CD4-positive, alpha-beta T cell (primary cell): ENCODE measurements at regions not wholly inside any gene's neighbourhood (a gene's known extent, or its start where the extent isn't known, plus 50 kb on each side); places are given as distances from the start of the nearest gene placed in this dataset.
"Not testable (repeated sequence)": the region's sequence is repeated elsewhere in the genome, so short reads cannot be mapped to it uniquely, and the experiment has no call there.

ENCODE experiments used
- ATAC-seq: fragments of 200-7000 bp; cut with Tn5 transposase; one replicate; pipeline ENCODE4 v1.10.0; 2022; ENCODE audit warnings: mild to moderate bottlenecking; ENCODE audit not compliant: poor library complexity
- CTCF ChIA-PET: fragments of 350-600 bp; sonication (Branson Sonifier 250); formaldehyde crosslinking; loops from one replicate; lab custom pipeline; 2021; ENCODE audit warnings: antibody characterized with exemption, inconsistent platforms; lab: Charles Lee
- POLR2A ChIA-PET: fragments of 350-600 bp; sonication (Branson Sonifier 250); formaldehyde crosslinking; loops from one replicate; lab custom pipeline; 2021; ENCODE audit warnings: antibody characterized with exemption, inconsistent platforms; lab: Charles Lee
- DNase-seq, 14 experiments: peaks; one replicate each; pipeline ENCODE4 v3.0.0-alpha.2; 2013 to 2020; ENCODE audit warnings: mixed read lengths in 2 of 14
- H3K27ac ChIP-seq, 2 donors: one replicate each; pipeline versions ENCODE4 v1.5.1 to v1.7.0; 2013; ENCODE audit warnings: low read length in 2 of 2, low read depth in 1 of 2, mild to moderate bottlenecking in 1 of 2
- H3K27me3 ChIP-seq, 2 experiments: 1 replicate in 1 of 2; 2 replicates in 1 of 2; pipeline versions ENCODE4 v1.6.1 to v1.7.0; 2013; ENCODE audit warnings: low read length in 2 of 2, control low read depth in 1 of 2, mild to moderate bottlenecking in 1 of 2, moderate library complexity in 1 of 2; ENCODE audit not compliant: insufficient read depth in 2 of 2, control insufficient read depth in 1 of 2
- H3K36me3 ChIP-seq: one replicate; pipeline ENCODE4 v1.6.1; 2013; ENCODE audit warnings: low read length, control low read depth; ENCODE audit not compliant: insufficient read depth
- H3K4me1 ChIP-seq: one replicate; pipeline ENCODE4 v1.6.1; 2013; ENCODE audit warnings: low read length, control low read depth; ENCODE audit not compliant: insufficient read depth
- H3K4me3 ChIP-seq: one replicate; pipeline ENCODE4 v1.5.1; 2013; ENCODE audit warnings: mild to moderate bottlenecking, low read length, moderate library complexity
- H3K9me3 ChIP-seq, 2 experiments: 1 replicate in 1 of 2; 2 replicates in 1 of 2; pipeline versions ENCODE4 v1.6.1 to v1.7.0; 2013; ENCODE audit warnings: low read length in 2 of 2, mild to moderate bottlenecking in 2 of 2, control low read depth in 1 of 2, moderate library complexity in 1 of 2; ENCODE audit not compliant: control insufficient read depth in 1 of 2, insufficient read depth in 1 of 2
- H3K27ac Mint-ChIP-seq: one replicate; pipeline ENCODE4 v1.8.0; 2020; ENCODE audit warnings: mixed read lengths
- H3K27me3 Mint-ChIP-seq: one replicate; pipeline ENCODE4 v1.8.0; 2021; ENCODE audit warnings: mixed read lengths
- H3K36me3 Mint-ChIP-seq: one replicate; pipeline ENCODE4 v1.8.0; 2021; ENCODE audit warnings: low read depth, mixed read lengths
- H3K4me1 Mint-ChIP-seq: one replicate; pipeline ENCODE4 v1.8.0; 2021; ENCODE audit warnings: low read depth, mixed read lengths
- H3K4me3 Mint-ChIP-seq: one replicate; pipeline ENCODE4 v1.8.0; 2020; ENCODE audit warnings: mild to moderate bottlenecking, mixed read lengths
- H3K9me3 Mint-ChIP-seq: one replicate; pipeline ENCODE4 v1.8.0; 2020; ENCODE audit warnings: mixed read lengths
- intact Hi-C, 2 experiments: fragments of 100-400 bp; cut with DNase I in 1 of 2; cut with micrococcal nuclease in 1 of 2; formaldehyde crosslinking; loops; one replicate each; pipeline versions ENCODE4 v1.15.1 to v1.9.0; 2023 to 2025; cut with DNase I, micrococcal nuclease
- TF ChIP-seq, protein P1 (sequence below): fragments of 200-600 bp; IDR thresholded peaks from one replicate; pipeline ENCODE4 v1.8.0; 2022; ENCODE audit warnings: antibody characterized with exemption, mild to moderate bottlenecking

DNA sequence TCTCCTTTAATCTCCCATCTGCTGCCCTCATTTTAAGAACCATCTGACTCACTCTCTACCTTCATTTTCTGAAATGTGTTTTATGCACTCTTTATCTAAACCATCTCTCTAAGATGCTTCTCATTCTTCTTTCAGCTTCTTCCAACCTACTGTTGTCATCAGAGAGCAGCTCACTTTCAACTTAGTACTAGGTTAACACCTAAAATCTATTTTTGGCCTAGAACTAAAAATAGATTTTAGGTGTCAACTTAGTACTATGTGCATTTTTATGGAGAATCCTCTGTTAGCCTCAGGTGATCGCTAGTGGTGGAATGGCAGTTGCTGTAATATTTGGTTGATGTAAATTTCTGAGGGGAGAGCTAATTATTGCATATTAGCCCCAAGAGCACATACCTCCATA lies 277.1 kb downstream of the KCNJ2 start:
- Histone ChIP-seq H3K27me3 (no peaks in the 10 kb centered on the region), H3K4me3 (no peak overlapping the region), H3K27ac (no peak overlapping the region), H3K4me1 (no peaks in the 10 kb centered on the region), H3K36me3 (no peaks in the 10 kb centered on the region), H3K9me3 (peaks cover 0 to 3% of the 10 kb centered on the region in 2 experiments)
- DNase-seq (no peak), ATAC-seq (no peak)
- Mint-ChIP-seq H3K27me3 (no peaks in the 10 kb centered on the region), H3K4me3 (no peak overlapping the region), H3K36me3 (no peaks in the 10 kb centered on the region), H3K27ac (no peak overlapping the region), H3K9me3 (no peaks in the 10 kb centered on the region), H3K4me1 (no peaks in the 10 kb centered on the region)
- intact Hi-C loops = no loop called here
- ChIA-PET POLR2A (no interaction called here), CTCF (no interaction called here)
- TF ChIP-seq, protein P1, sequence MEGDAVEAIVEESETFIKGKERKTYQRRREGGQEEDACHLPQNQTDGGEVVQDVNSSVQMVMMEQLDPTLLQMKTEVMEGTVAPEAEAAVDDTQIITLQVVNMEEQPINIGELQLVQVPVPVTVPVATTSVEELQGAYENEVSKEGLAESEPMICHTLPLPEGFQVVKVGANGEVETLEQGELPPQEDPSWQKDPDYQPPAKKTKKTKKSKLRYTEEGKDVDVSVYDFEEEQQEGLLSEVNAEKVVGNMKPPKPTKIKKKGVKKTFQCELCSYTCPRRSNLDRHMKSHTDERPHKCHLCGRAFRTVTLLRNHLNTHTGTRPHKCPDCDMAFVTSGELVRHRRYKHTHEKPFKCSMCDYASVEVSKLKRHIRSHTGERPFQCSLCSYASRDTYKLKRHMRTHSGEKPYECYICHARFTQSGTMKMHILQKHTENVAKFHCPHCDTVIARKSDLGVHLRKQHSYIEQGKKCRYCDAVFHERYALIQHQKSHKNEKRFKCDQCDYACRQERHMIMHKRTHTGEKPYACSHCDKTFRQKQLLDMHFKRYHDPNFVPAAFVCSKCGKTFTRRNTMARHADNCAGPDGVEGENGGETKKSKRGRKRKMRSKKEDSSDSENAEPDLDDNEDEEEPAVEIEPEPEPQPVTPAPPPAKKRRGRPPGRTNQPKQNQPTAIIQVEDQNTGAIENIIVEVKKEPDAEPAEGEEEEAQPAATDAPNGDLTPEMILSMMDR = no peak

DNA sequence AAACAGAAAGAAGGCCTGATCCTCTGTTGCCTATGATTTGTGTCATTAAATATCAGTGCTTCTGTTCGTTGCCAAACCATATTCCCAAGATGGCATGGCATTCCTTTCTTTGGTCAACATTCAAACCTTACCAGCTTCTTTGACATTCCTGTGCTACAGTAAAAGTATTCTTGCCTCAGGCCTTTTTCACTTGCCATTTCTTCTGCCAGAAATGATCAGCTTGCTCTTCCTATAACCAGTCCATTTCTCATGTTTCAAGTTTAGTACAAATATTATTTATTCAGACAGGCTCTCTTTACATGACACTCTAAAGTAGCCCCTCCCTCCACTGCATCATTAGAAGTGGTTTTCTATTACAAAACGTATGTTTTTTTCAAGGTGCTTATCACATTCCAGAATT lies 278.3 kb downstream of the KCNJ2 start:
- H3K4me3 ChIP-seq = no peak overlapping the region
- H3K9me3 ChIP-seq = peaks cover 0 to 3% of the 10 kb centered on the region in 2 experiments
- Mint-ChIP-seq H3K4me3 (no peak overlapping the region), H3K4me1 (no peaks in the 10 kb centered on the region), H3K27ac (no peak overlapping the region), H3K9me3 (no peaks in the 10 kb centered on the region), H3K27me3 (no peaks in the 10 kb centered on the region), H3K36me3 (no peaks in the 10 kb centered on the region)
- H3K4me1 ChIP-seq = no peaks in the 10 kb centered on the region
- H3K27ac ChIP-seq = no peak overlapping the region
- CTCF ChIA-PET = no interaction called here
- no peak for DNase-seq
- TF ChIP-seq, protein P1 = no peak
- POLR2A ChIA-PET = no interaction called here
- no peaks in the 10 kb centered on the region for H3K36me3 ChIP-seq
- ATAC-seq = no peak
- intact Hi-C loops = no loop called here
- H3K27me3 ChIP-seq = no peaks in the 10 kb centered on the region

DNA sequence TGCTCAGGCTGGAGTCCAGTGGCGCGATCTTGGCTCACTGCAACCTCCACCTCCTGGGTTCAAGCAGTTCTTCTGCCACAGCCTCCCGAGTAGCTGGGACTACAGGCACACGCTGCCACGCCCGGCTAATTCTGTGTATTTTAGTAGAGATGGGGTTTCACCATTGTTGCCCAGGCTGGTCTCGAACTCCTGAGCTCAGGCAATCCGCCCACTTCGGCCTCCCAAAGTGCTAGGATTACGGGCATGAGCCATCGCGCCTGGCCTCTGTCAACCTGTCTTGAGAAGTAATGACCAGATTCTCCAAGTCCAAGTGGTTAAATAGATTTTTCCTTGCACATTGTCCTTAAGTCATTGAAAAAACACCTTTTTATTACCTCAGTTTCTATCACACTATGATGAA lies 283.7 kb downstream of the KCNJ2 start:
- H3K9me3 Mint-ChIP-seq, POLR2A ChIA-PET, H3K36me3 ChIP-seq, H3K27me3 ChIP-seq, H3K4me1 ChIP-seq, H3K4me3 Mint-ChIP-seq, intact Hi-C loops, H3K27ac ChIP-seq, H3K4me1 Mint-ChIP-seq, CTCF ChIA-PET, H3K9me3 ChIP-seq, H3K36me3 Mint-ChIP-seq, DNase-seq, H3K4me3 ChIP-seq, ATAC-seq, H3K27me3 Mint-ChIP-seq, H3K27ac Mint-ChIP-seq: not testable (repeated sequence)

DNA sequence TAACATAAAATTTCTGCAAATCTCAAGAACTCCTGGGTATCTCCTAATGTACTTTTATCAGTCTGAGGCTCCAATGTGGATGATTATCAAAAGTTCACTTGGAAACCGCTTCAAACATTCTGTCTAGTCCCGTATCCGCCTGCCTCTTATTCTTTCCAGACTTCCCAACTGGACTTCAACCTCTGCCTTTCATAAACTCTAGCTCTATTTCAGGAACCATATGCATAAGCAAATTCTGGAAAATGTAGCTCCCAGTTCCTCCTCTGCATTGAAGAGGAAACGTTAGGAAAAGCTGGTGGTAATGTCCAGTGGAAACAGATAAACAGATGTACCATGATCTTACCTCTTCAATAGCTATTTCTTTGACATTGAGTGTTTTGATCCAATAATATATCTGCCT lies 285.0 kb downstream of the KCNJ2 start:
- ATAC-seq = no peak

More for the DNA sequence above, 285.0 kb downstream of the KCNJ2 start:
- H3K36me3 ChIP-seq = no peaks in the 10 kb centered on the region
- Mint-ChIP-seq H3K4me3 (no peak overlapping the region), H3K36me3 (no peaks in the 10 kb centered on the region), H3K9me3 (no peaks in the 10 kb centered on the region), H3K27me3 (no peaks in the 10 kb centered on the region), H3K4me1 (no peaks in the 10 kb centered on the region), H3K27ac (no peak overlapping the region)
- no peaks in the 10 kb centered on the region for H3K27me3 ChIP-seq
- TF ChIP-seq, protein P1 = no peak
- DNase-seq = no peak
- no peaks in the 10 kb centered on the region for H3K4me1 ChIP-seq
- ChIA-PET POLR2A (no interaction called here), CTCF (no interaction called here)
- no peak overlapping the region for H3K4me3 ChIP-seq
- H3K27ac ChIP-seq = no peak overlapping the region
- H3K9me3 ChIP-seq = peaks cover 0 to 4% of the 10 kb centered on the region in 2 experiments
- intact Hi-C loops = no loop called here
